IMR-90 (cell line): ENCODE measurements at regions not wholly inside any gene's neighbourhood (a gene's known extent, or its start where the extent isn't known, plus 50 kb on each side); places are given as distances from the start of the nearest gene placed in this dataset.

ENCODE experiments used
- ATAC-seq: fragments of 200-7000 bp; cut with Tn5 transposase; 2 replicates; pipeline ENCODE4 v1.9.1; 2020; ENCODE audit warnings: low read depth, mild to moderate bottlenecking, moderate library complexity
- BruUV-seq: library from RNA; stranded (reverse); fragments of 400-500 nt; replicated peaks from 2 replicates; lab custom pipeline; 2021; lab: Mats Ljungman, UMichigan
- CTCF ChIA-PET: fragments of 300-600 bp; formaldehyde crosslinking; extraction: SDS; loops from one replicate; lab custom pipeline; 2021; ENCODE audit warnings: antibody characterized with exemption; lab: Yijun Ruan, JAX
- POLR2A ChIA-PET: fragments of 300-600 bp; sonication (Branson Sonifier 250); formaldehyde crosslinking; loops from one replicate; lab custom pipeline; 2022; ENCODE audit warnings: antibody characterized with exemption; ENCODE audit not compliant: unreplicated experiment; lab: Charles Lee
- DNase-seq: peaks from one replicate; pipeline ENCODE4 v3.0.0; 2013
- H2AFZ ChIP-seq: replicated peaks from 2 replicates; pipeline ENCODE3; 2013; ENCODE audit warnings: low read length, mild to moderate bottlenecking; ENCODE audit not compliant: poor library complexity
- H2AK5ac ChIP-seq: 2 replicates; pipeline ENCODE4 v1.6.1; 2013; ENCODE audit warnings: low read depth, low read length, inconsistent platforms
- H2AK9ac ChIP-seq: replicated peaks from 2 replicates; pipeline ENCODE3; 2013; ENCODE audit warnings: mild to moderate bottlenecking, low read depth, low read length, moderate library complexity; ENCODE audit not compliant: poor library complexity
- H2BK120ac ChIP-seq: 2 replicates; pipeline ENCODE4 v1.6.1; 2013; ENCODE audit warnings: low read depth, low read length, inconsistent platforms
- H2BK15ac ChIP-seq: 3 replicates; pipeline ENCODE4 v1.6.1; 2013; ENCODE audit warnings: low read depth, low read length, inconsistent platforms
- H2BK20ac ChIP-seq: 2 replicates; pipeline ENCODE4 v1.6.1; 2013; ENCODE audit warnings: low read depth, mild to moderate bottlenecking, inconsistent platforms, low read length, moderate library complexity
- H2BK5ac ChIP-seq: 2 replicates; pipeline ENCODE4 v1.6.1; 2013; ENCODE audit warnings: mild to moderate bottlenecking, low read depth, low read length, inconsistent platforms; ENCODE audit not compliant: poor library complexity, severe bottlenecking
- H3K14ac ChIP-seq: replicated peaks from 2 replicates; pipeline ENCODE4 v1.6.1; 2013; ENCODE audit warnings: low read depth, low read length, inconsistent platforms
- H3K18ac ChIP-seq: 2 replicates; pipeline ENCODE4 v1.6.1; 2013; ENCODE audit warnings: low read depth, low read length, control low read depth
- H3K23ac ChIP-seq: 2 replicates; pipeline ENCODE4 v1.6.1; 2013; ENCODE audit warnings: low read depth, low read length, inconsistent platforms
- H3K27ac ChIP-seq: 2 replicates; pipeline ENCODE4 v1.5.1; 2013; ENCODE audit warnings: mild to moderate bottlenecking, control low read depth, low read length; ENCODE audit not compliant: insufficient read depth
- H3K27me3 ChIP-seq: 2 replicates; pipeline ENCODE4 v1.6.1; 2013; ENCODE audit warnings: low read length; ENCODE audit not compliant: control insufficient read depth, insufficient read depth
- H3K36me3 ChIP-seq: 2 replicates; pipeline ENCODE4 v1.6.1; 2013; ENCODE audit warnings: low read length, mixed read lengths; ENCODE audit not compliant: control insufficient read depth, insufficient read depth
- H3K4ac ChIP-seq: 2 replicates; pipeline ENCODE4 v1.6.1; 2013; ENCODE audit warnings: low read depth, low read length, inconsistent platforms
- H3K4me1 ChIP-seq: 2 replicates; pipeline ENCODE4 v1.6.1; 2013; ENCODE audit warnings: low read length, mixed read lengths; ENCODE audit not compliant: control insufficient read depth, insufficient read depth
- H3K4me2 ChIP-seq: 2 replicates; pipeline ENCODE4 v1.6.1; 2013; ENCODE audit warnings: low read depth, mild to moderate bottlenecking, control low read depth, low read length, moderate library complexity
- H3K4me3 ChIP-seq: 2 replicates; pipeline ENCODE4 v1.5.1; 2013; ENCODE audit warnings: low read depth, mild to moderate bottlenecking, control low read depth, low read length, moderate library complexity; ENCODE audit not compliant: insufficient read depth
- H3K56ac ChIP-seq: 2 replicates; pipeline ENCODE4 v1.6.1; 2013; ENCODE audit warnings: low read length, inconsistent platforms; ENCODE audit not compliant: insufficient read depth; ENCODE audit errors: extremely low read depth
- H3K79me1 ChIP-seq, 2 experiments: 2 replicates each; pipeline ENCODE4 v1.6.1; 2013; ENCODE audit warnings: low read length in 2 of 2, inconsistent platforms in 1 of 2, low read depth in 1 of 2
- H3K9ac ChIP-seq: 2 replicates; pipeline ENCODE4 v1.6.1; 2013; ENCODE audit warnings: low read depth, low read length, control low read depth
- H3K9me1 ChIP-seq: 2 replicates; pipeline ENCODE4 v1.6.1; 2013; ENCODE audit warnings: low read length, inconsistent platforms; ENCODE audit not compliant: insufficient read depth
- H3K9me3 ChIP-seq: 2 replicates; pipeline ENCODE4 v1.6.1; 2013; ENCODE audit warnings: low read length; ENCODE audit not compliant: control insufficient read depth, insufficient read depth
- H4K20me1 ChIP-seq: 2 replicates; pipeline ENCODE4 v1.6.1; 2013; ENCODE audit warnings: low read length, inconsistent platforms; ENCODE audit not compliant: insufficient read depth
- H4K5ac ChIP-seq: 2 replicates; pipeline ENCODE4 v1.6.1; 2013; ENCODE audit warnings: mild to moderate bottlenecking, low read depth, low read length, control low read depth
- H4K8ac ChIP-seq, 2 experiments: 2 replicates each; pipeline ENCODE4 v1.6.1; 2013; ENCODE audit warnings: low read depth in 2 of 2, low read length in 2 of 2, control low read depth in 1 of 2, inconsistent platforms in 1 of 2
- H4K91ac ChIP-seq: 2 replicates; pipeline ENCODE4 v1.6.1; 2013; ENCODE audit warnings: low read depth, low read length, inconsistent platforms; ENCODE audit not compliant: insufficient read depth
- ELK1 ChIP-seq: fragments of 150-350 bp; IDR thresholded peaks from 2 replicates; pipeline ENCODE4 v1.6.1; 2016; ENCODE audit warnings: low read depth, mild to moderate bottlenecking, low read length, moderate library complexity, borderline replicate concordance
- FOS ChIP-seq: fragments of 150-350 bp; IDR thresholded peaks from 2 replicates; pipeline ENCODE4 v1.6.1; 2016; ENCODE audit warnings: low read depth, low read length
- USF2 ChIP-seq: fragments of 150-350 bp; IDR thresholded peaks from 2 replicates; pipeline ENCODE4 v1.6.1; 2017; ENCODE audit warnings: mild to moderate bottlenecking, antibody characterized with exemption, low read length, low read depth
- WGBS, 2 experiments: methylation state at CpG; one replicate each; pipeline versions ENCODE4 v1.1.5 to v1.1.7; 2013; ENCODE audit warnings: missing lambda C conversion rate in 2 of 2; ENCODE audit not compliant: insufficient read length in 1 of 2; ENCODE audit errors: extremely low coverage in 2 of 2; 5-methylcytosine and 5-hydroxymethylcytosine counted together
- dilution Hi-C: fragments of 300-500 bp; cut with HindIII; formaldehyde crosslinking; loops from one replicate; pipeline ENCODE4 v1.14.3; 2018; ENCODE audit warnings: low sequenced_read_pairs; ENCODE audit not compliant: unreplicated experiment
- in situ Hi-C: fragments of 300-500 bp; cut with MboI; formaldehyde crosslinking; loops from 3 replicates; pipeline ENCODE4 v1.14.3; 2019; ENCODE audit warnings: low sequenced_read_pairs, inconsistent platforms, mixed read lengths
- intact Hi-C: fragments of 100-400 bp; cut with micrococcal nuclease; formaldehyde crosslinking; loops from 2 replicates; pipeline ENCODE4 v1.10.0; 2022

- Histone ChIP-seq H3K9me1 (no peaks in the 10 kb centered on the region), H4K8ac (no peak overlapping the region), H3K27me3 (no peaks in the 10 kb centered on the region), H2AK9ac (no peak overlapping the region), H2BK5ac (no peak overlapping the region), H3K18ac (no peak overlapping the region), H3K14ac (no peak overlapping the region), H2BK120ac (no peak overlapping the region), H3K4ac (no peak overlapping the region), H4K5ac (no peak overlapping the region), H2BK15ac (no peak overlapping the region), H3K23ac (no peak overlapping the region), H2BK20ac (no peak overlapping the region), H3K79me1 (no peaks in the 10 kb centered on the region), H3K4me1 (no peaks in the 10 kb centered on the region), H3K9me3 (no peaks in the 10 kb centered on the region), H2AFZ (no peak overlapping the region), H3K56ac (no peak overlapping the region), H4K20me1 (no peaks in the 10 kb centered on the region), H3K36me3 (no peaks in the 10 kb centered on the region), H3K9ac (no peak overlapping the region), H2AK5ac (no peak overlapping the region), H3K4me2 (no peak overlapping the region), H3K4me3 (no peak overlapping the region), H3K27ac (no peak overlapping the region), H4K91ac (no peak overlapping the region)
- ChIA-PET CTCF (no interaction called here), POLR2A (no interaction called here)
- in situ Hi-C loops, result no loop called here
- TF ChIP-seq ELK1, result no peak
- no peak for TF ChIP-seq FOS
- no peak for TF ChIP-seq USF2
- dilution Hi-C loops, result no loop called here
- BruUV-seq, result no TSS peak
- ATAC-seq, result no peak
- no peak for DNase-seq
- WGBS, 2 experiments, result no CpG with 5 or more reads among the region's 3 CpGs
- intact Hi-C loops, result no loop called here
These were observed 301.0 kb upstream of the POU3F1 start for GRCh38 chr1:38347446-38348175.
